LNCAP (cell line): ENCODE measurements at regions not wholly inside any gene's neighbourhood (a gene's known extent, or its start where the extent isn't known, plus 50 kb on each side); places are given as distances from the start of the nearest gene placed in this dataset.
A peak's percentile ranks its signal among the peaks of the same experiment; 100 is the strongest.

ENCODE experiments used
- CTCF ChIP-seq: fragments of 450-650 bp; IDR thresholded peaks from 2 replicates; pipeline ENCODE4 v1.5.1; 2017; ENCODE audit warnings: mild to moderate bottlenecking

GRCh38 chr1:198837278-198838021 lies 198.6 kb downstream of the PTPRC start:
- peak; percentile 13; the same call in 1 of the 2 replicates for TF ChIP-seq CTCF

GRCh38 chr1:198838022-198838342 lies 199.1 kb downstream of the PTPRC start:
- no peak for TF ChIP-seq CTCF

- TF ChIP-seq CTCF, result no peak
These were observed 202.6 kb downstream of the PTPRC start for GRCh38 chr1:198841477-198841876.

- no peak for TF ChIP-seq CTCF
These were observed 203.8 kb downstream of the PTPRC start for GRCh38 chr1:198842686-198843085.

- TF ChIP-seq CTCF, result no peak
These were observed 206.4 kb downstream of the PTPRC start for GRCh38 chr1:198845271-198845670.

- no peak for TF ChIP-seq CTCF
These were observed 207.0 kb downstream of the PTPRC start for GRCh38 chr1:198845851-198846250.

GRCh38 chr1:198846556-198846955 lies 207.7 kb downstream of the PTPRC start:
- no peak for TF ChIP-seq CTCF

GRCh38 chr1:198848206-198848605 lies 209.4 kb downstream of the PTPRC start:
- no peak for TF ChIP-seq CTCF
